Naive thymus-derived CD4-positive, alpha-beta T cell (primary cell): ENCODE measurements at regions not wholly inside any gene's neighbourhood (a gene's known extent, or its start where the extent isn't known, plus 50 kb on each side); places are given as distances from the start of the nearest gene placed in this dataset.

Experiments used
- ATAC-seq: fragments of 150-1000 bp; cut with Tn5 transposase; 2 replicates; pipeline ENCODE4 v1.10.0; 2021; ENCODE audit warnings: mild to moderate bottlenecking, moderate library complexity
- CTCF ChIA-PET: fragments of 350-600 bp; sonication (Branson Sonifier 250); formaldehyde crosslinking; loops from one replicate; lab custom pipeline; 2021; ENCODE audit warnings: antibody characterized with exemption; lab: Charles Lee
- POLR2A ChIA-PET: fragments of 350-600 bp; sonication (Branson Sonifier 250); formaldehyde crosslinking; loops from one replicate; lab custom pipeline; 2021; ENCODE audit warnings: antibody characterized with exemption, inconsistent platforms; lab: Charles Lee
- DNase-seq, 9 donors: peaks; one replicate each; pipeline versions ENCODE4 v3.0.0 to v3.0.0-alpha.2; 2020 to 2022; ENCODE audit warnings: mixed read lengths in 1 of 9
- H3K27ac ChIP-seq: one replicate; pipeline ENCODE4 v1.7.0; 2013; ENCODE audit warnings: mild to moderate bottlenecking, low read depth, low read length, moderate library complexity
- H3K27me3 ChIP-seq, 2 donors: one replicate each; pipeline ENCODE4 v1.7.0; 2013; ENCODE audit warnings: low read length in 2 of 2, mild to moderate bottlenecking in 2 of 2, moderate library complexity in 2 of 2; ENCODE audit not compliant: control insufficient read depth in 2 of 2, insufficient read depth in 2 of 2
- H3K36me3 ChIP-seq, 3 experiments: 1 replicate in 2 of 3; 2 replicates in 1 of 3; pipeline ENCODE4 v1.7.0; 2013; ENCODE audit warnings: low read length in 3 of 3, mild to moderate bottlenecking in 3 of 3, moderate library complexity in 1 of 3; ENCODE audit not compliant: insufficient read depth in 3 of 3, control insufficient read depth in 2 of 3
- H3K4me1 ChIP-seq, 2 donors: one replicate each; pipeline ENCODE4 v1.7.0; 2013; ENCODE audit warnings: low read length in 2 of 2, mild to moderate bottlenecking in 2 of 2, moderate library complexity in 1 of 2; ENCODE audit not compliant: control insufficient read depth in 2 of 2, insufficient read depth in 2 of 2
- H3K4me3 ChIP-seq: 2 replicates; pipeline ENCODE4 v1.7.0; 2013; ENCODE audit warnings: mild to moderate bottlenecking, low read length
- H3K9me3 ChIP-seq, 3 experiments: 1 replicate in 2 of 3; 2 replicates in 1 of 3; pipeline ENCODE4 v1.7.0; 2013; ENCODE audit warnings: low read length in 3 of 3; ENCODE audit not compliant: control insufficient read depth in 2 of 3
- H3K27ac Mint-ChIP-seq, 9 donors: one replicate each; pipeline ENCODE4 v1.8.0; 2020 to 2022; ENCODE audit warnings: mixed read lengths in 9 of 9, mild to moderate bottlenecking in 8 of 9, moderate library complexity in 5 of 9, inconsistent platforms in 2 of 9
- H3K27me3 Mint-ChIP-seq, 5 donors: one replicate each; pipeline ENCODE4 v1.8.0; 2021 to 2022; ENCODE audit warnings: mixed read lengths in 5 of 5, mild to moderate bottlenecking in 1 of 5
- H3K36me3 Mint-ChIP-seq, 5 donors: one replicate each; pipeline ENCODE4 v1.8.0; 2020 to 2022; ENCODE audit warnings: mixed read lengths in 5 of 5, mild to moderate bottlenecking in 3 of 5, inconsistent platforms in 1 of 5
- H3K4me1 Mint-ChIP-seq, 7 donors: one replicate each; pipeline ENCODE4 v1.8.0; 2020 to 2022; ENCODE audit warnings: mixed read lengths in 7 of 7, mild to moderate bottlenecking in 3 of 7, inconsistent platforms in 1 of 7
- H3K4me3 Mint-ChIP-seq, 10 donors: one replicate each; pipeline ENCODE4 v1.8.0; 2020 to 2022; ENCODE audit warnings: mild to moderate bottlenecking in 10 of 10, mixed read lengths in 10 of 10, moderate library complexity in 6 of 10, inconsistent platforms in 2 of 10
- H3K9me3 Mint-ChIP-seq, 11 donors: one replicate each; pipeline ENCODE4 v1.8.0; 2020 to 2022; ENCODE audit warnings: mixed read lengths in 11 of 11, mild to moderate bottlenecking in 4 of 11, inconsistent platforms in 1 of 11, moderate library complexity in 1 of 11
- intact Hi-C, 2 donors: fragments of 100-400 bp; cut with micrococcal nuclease; formaldehyde crosslinking; loops; one replicate each; pipeline ENCODE4 v1.15.1; 2023

GRCh38 chr10:28403090-28403489, 100.2 kb upstream of the MPP7 start:
- no peak overlapping the region for H3K27ac Mint-ChIP-seq
- peaks cover 0 to under 1% (median 0%) of the 10 kb centered on the region in 5 donors for H3K36me3 Mint-ChIP-seq
- Histone ChIP-seq H3K9me3 (no peaks in the 10 kb centered on the region), H3K4me3 (no peak overlapping the region), H3K36me3 (no peaks in the 10 kb centered on the region), H3K27me3 (no peaks in the 10 kb centered on the region), H3K4me1 (no peaks in the 10 kb centered on the region), H3K27ac (no peak overlapping the region)
- POLR2A ChIA-PET = no interaction called here
- DNase-seq (no peak), ATAC-seq (no peak)
- peaks cover 0 to 6% (median 0%) of the 10 kb centered on the region in 11 donors for H3K9me3 Mint-ChIP-seq
- no peak overlapping the region for H3K4me3 Mint-ChIP-seq
- peaks cover 0 to 7% (median 2%) of the 10 kb centered on the region in 5 donors for H3K27me3 Mint-ChIP-seq
- intact Hi-C loops = no loop called here
- H3K4me1 Mint-ChIP-seq = peaks cover 0 to 3% (median 0%) of the 10 kb centered on the region in 7 donors
- CTCF ChIA-PET = no interaction called here

DNA sequence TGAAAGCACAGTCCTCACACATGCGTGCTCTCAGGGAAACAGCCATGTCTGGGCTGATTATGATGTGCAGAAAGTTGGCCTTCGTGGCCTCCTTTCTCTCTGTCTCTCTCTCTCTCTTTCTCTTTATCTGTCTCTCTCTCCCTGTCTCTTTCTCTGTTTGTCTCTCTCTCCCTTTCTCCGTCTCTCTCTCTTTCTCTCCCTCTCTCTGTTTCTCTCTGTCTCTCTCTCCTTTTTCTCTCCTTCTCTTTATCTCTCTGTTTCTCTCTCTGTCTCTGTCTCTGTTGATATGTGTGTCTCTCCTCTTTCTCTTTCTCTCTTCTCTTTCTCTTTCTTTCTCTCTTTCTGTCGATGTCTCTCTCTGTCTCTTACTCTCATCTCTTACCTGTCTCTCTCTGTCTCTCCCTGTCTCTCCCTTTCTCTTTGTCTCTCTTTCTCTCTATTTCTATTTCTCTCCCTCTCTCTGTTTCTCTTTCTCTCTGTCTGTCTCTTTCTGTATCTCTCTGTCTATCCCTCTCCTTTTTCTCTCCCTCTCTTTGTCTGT, 105.4 kb upstream of the MPP7 start:
- no peak overlapping the region for H3K4me3 ChIP-seq
- Mint-ChIP-seq H3K36me3 (peaks cover 0 to 8% (median 3%) of the 10 kb centered on the region in 5 donors), H3K4me3 (no peak overlapping the region), H3K9me3 (peaks cover 0 to 16% (median 2%) of the 10 kb centered on the region in 11 donors), H3K27ac (no peak overlapping the region), H3K27me3 (peaks cover 5 to 18% (median 13%) of the 10 kb centered on the region in 5 donors), H3K4me1 (peaks cover 0 to 7% (median 0%) of the 10 kb centered on the region in 7 donors)
- no peak overlapping the region for H3K27ac ChIP-seq
- POLR2A ChIA-PET = interaction anchor here (1.1 kb wide), 1 partner anchor 9 kb away, joined by 3 read pairs; no protein-coding TSS in a partner anchor
- no peaks in the 10 kb centered on the region for H3K4me1 ChIP-seq
- no peak for ATAC-seq
- peaks cover 0 to 3% of the 10 kb centered on the region in 2 donors for H3K27me3 ChIP-seq
- CTCF ChIA-PET = interaction anchor here (1.2 kb wide), 1 partner anchor 14 kb away, joined by 3 read pairs; no protein-coding TSS in a partner anchor
- no peaks in the 10 kb centered on the region for H3K9me3 ChIP-seq
- DNase-seq = no peak
- H3K36me3 ChIP-seq = no peaks in the 10 kb centered on the region
- intact Hi-C loops = no loop called here

DNA sequence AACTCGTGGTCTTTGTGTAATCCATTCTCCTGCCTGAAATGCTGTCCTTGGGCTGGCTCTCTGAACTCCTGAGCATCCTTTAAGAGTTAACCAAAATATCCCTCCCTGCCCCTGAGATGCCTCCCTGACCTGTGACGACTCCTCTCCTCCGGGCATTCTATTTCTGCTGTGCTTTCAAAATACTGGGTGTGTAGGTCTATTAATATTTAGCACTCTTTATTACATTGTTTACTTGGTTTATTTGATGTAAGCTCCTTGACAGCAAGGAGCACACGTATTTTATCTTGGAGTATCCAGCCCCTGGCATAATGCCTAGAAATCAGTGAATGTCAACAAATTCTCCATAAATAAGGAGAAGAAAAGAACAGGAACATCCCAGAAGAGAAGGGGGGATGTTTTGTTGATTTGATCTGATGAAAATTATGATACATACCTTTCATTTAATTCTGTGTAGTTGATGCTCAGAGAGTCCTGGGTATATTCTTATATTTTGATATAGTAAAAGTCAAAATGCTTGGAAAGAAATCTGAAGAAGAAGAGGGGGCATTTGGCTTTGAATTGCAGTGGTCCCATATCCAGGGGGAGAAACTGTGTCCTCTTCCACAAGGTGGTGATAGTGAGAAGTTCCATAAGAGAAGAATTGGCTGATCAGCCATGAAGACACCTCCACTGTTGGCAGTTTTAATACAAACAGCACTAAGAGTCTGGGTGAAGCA, 107.7 kb upstream of the MPP7 start:
- POLR2A ChIA-PET = no interaction called here
- Histone ChIP-seq H3K4me3 (no peak overlapping the region), H3K36me3 (no peaks in the 10 kb centered on the region), H3K9me3 (no peaks in the 10 kb centered on the region), H3K27me3 (peaks cover under 1 to 3% of the 10 kb centered on the region in 2 donors), H3K4me1 (no peaks in the 10 kb centered on the region), H3K27ac (no peak overlapping the region)
- peaks cover 0 to 13% (median 3%) of the 10 kb centered on the region in 5 donors for H3K36me3 Mint-ChIP-seq
- CTCF ChIA-PET = no interaction called here
- peaks cover 5 to 19% (median 16%) of the 10 kb centered on the region in 5 donors for H3K27me3 Mint-ChIP-seq
- no peak for DNase-seq
- ATAC-seq = no peak
- H3K9me3 Mint-ChIP-seq = peaks cover 0 to 22% (median 6%) of the 10 kb centered on the region in 11 donors
- no peak overlapping the region for H3K4me3 Mint-ChIP-seq
- H3K4me1 Mint-ChIP-seq = peaks cover 0 to 7% (median 0%) of the 10 kb centered on the region in 7 donors
- no peak overlapping the region for H3K27ac Mint-ChIP-seq
- intact Hi-C loops = no loop called here

DNA sequence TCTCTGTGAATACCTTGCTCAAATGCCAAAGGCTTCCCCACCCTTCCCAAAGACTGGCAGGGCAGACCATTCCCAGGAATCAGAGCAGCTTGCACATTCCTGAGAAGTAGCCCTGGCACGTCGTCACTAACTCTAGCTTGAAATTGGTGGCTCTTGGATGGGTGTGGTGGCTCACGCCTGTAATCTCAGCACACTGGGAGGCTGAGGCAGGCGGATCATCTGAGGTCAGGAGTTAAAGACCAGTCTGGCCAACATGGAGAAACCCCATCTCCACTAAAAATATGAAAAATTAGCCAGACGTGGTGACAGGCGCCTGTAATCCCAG, 108.2 kb upstream of the MPP7 start:
- H3K4me1 ChIP-seq = no peaks in the 10 kb centered on the region
- DNase-seq (no peak), ATAC-seq (no peak)
- no peaks in the 10 kb centered on the region for H3K9me3 ChIP-seq
- peaks cover 3% of the 10 kb centered on the region in 2 donors for H3K27me3 ChIP-seq
- Mint-ChIP-seq H3K27me3 (peaks cover 5 to 19% (median 16%) of the 10 kb centered on the region in 5 donors), H3K36me3 (peaks cover 0 to 13% (median 3%) of the 10 kb centered on the region in 5 donors), H3K9me3 (peaks cover 0 to 22% (median 6%) of the 10 kb centered on the region in 11 donors), H3K27ac (no peak overlapping the region), H3K4me3 (no peak overlapping the region), H3K4me1 (peaks cover 0 to 7% (median 0%) of the 10 kb centered on the region in 7 donors)
- no peaks in the 10 kb centered on the region for H3K36me3 ChIP-seq
- no peak overlapping the region for H3K4me3 ChIP-seq
- intact Hi-C loops = no loop called here
- H3K27ac ChIP-seq = no peak overlapping the region
- POLR2A ChIA-PET = no interaction called here
- CTCF ChIA-PET = no interaction called here

- ATAC-seq (peak; percentile 89), DNase-seq (no peak)
- Histone ChIP-seq H3K9me3 (no peaks in the 10 kb centered on the region), H3K4me1 (no peaks in the 10 kb centered on the region), H3K27me3 (peaks cover 3% of the 10 kb centered on the region in 2 donors), H3K27ac (no peak overlapping the region), H3K4me3 (no peak overlapping the region), H3K36me3 (no peaks in the 10 kb centered on the region)
- Mint-ChIP-seq H3K4me3 (peak overlapping the region in 1 of 10 donors; percentile 3), H3K36me3 (peaks cover 0 to 13% (median 3%) of the 10 kb centered on the region in 5 donors), H3K27me3 (peaks cover 5 to 19% (median 16%) of the 10 kb centered on the region in 5 donors), H3K9me3 (peaks cover 0 to 22% (median 6%) of the 10 kb centered on the region in 11 donors), H3K4me1 (peaks cover 0 to 7% (median 0%) of the 10 kb centered on the region in 7 donors), H3K27ac (no peak overlapping the region)
- intact Hi-C loops = no loop called here
- POLR2A ChIA-PET = no interaction called here
- CTCF ChIA-PET = no interaction called here
Observed at GRCh38 chr10:28411648-28412047, 108.8 kb upstream of the MPP7 start.

- no peaks in the 10 kb centered on the region for H3K9me3 ChIP-seq
- Mint-ChIP-seq H3K27ac (no peak overlapping the region), H3K4me3 (no peak overlapping the region), H3K4me1 (no peaks in the 10 kb centered on the region), H3K36me3 (peaks cover 0 to 4% (median 0%) of the 10 kb centered on the region in 5 donors), H3K9me3 (peaks cover 0 to 9% (median 2%) of the 10 kb centered on the region in 11 donors), H3K27me3 (peaks cover 0 to 16% (median 13%) of the 10 kb centered on the region in 5 donors)
- intact Hi-C loops = no loop called here
- H3K27ac ChIP-seq = no peak overlapping the region
- ChIA-PET POLR2A (no interaction called here), CTCF (interaction anchor here (0.6 kb wide), 1 partner anchor 9 kb away, joined by 4 read pairs; no protein-coding TSS in a partner anchor)
- no peaks in the 10 kb centered on the region for H3K4me1 ChIP-seq
- no peaks in the 10 kb centered on the region for H3K36me3 ChIP-seq
- ATAC-seq (no peak), DNase-seq (no peak)
- H3K4me3 ChIP-seq = no peak overlapping the region
- peaks cover 0 to 3% of the 10 kb centered on the region in 2 donors for H3K27me3 ChIP-seq
Observed at GRCh38 chr10:28418069-28418468, 114.8 kb upstream of the WAC start.
